GM12872 (cell line): ENCODE measurements at regions not wholly inside any gene's neighbourhood (a gene's known extent, or its start where the extent isn't known, plus 50 kb on each side); places are given as distances from the start of the nearest gene placed in this dataset.

Source experiments
- TF ChIP-seq, protein P1 (sequence below): IDR thresholded peaks from 3 replicates; pipeline ENCODE4 v1.5.1; 2011; ENCODE audit warnings: low read depth, mild to moderate bottlenecking, low read length, moderate library complexity; ENCODE audit not compliant: insufficient read depth

DNA sequence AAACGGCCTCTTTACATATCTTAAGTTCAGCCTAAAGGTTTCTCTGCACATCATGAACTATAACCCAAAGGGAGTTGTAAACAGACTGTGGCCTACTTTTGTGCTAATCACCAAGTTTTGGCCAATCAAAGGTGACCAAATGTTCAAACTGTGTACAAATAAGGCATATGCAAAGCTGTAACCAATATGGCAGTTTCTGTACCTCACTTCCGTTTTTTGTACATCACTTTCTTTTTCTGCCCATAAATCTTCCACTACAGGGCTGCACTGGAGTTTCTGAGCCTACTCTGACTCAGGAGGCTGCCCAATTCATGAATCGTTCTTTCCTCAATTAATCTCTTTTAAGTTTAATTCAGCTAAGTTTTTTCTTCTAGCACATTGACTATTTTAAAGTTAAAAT lies 318.7 kb downstream of the SLC7A11 start:
- TF ChIP-seq, protein P1, sequence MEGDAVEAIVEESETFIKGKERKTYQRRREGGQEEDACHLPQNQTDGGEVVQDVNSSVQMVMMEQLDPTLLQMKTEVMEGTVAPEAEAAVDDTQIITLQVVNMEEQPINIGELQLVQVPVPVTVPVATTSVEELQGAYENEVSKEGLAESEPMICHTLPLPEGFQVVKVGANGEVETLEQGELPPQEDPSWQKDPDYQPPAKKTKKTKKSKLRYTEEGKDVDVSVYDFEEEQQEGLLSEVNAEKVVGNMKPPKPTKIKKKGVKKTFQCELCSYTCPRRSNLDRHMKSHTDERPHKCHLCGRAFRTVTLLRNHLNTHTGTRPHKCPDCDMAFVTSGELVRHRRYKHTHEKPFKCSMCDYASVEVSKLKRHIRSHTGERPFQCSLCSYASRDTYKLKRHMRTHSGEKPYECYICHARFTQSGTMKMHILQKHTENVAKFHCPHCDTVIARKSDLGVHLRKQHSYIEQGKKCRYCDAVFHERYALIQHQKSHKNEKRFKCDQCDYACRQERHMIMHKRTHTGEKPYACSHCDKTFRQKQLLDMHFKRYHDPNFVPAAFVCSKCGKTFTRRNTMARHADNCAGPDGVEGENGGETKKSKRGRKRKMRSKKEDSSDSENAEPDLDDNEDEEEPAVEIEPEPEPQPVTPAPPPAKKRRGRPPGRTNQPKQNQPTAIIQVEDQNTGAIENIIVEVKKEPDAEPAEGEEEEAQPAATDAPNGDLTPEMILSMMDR: no peak

DNA sequence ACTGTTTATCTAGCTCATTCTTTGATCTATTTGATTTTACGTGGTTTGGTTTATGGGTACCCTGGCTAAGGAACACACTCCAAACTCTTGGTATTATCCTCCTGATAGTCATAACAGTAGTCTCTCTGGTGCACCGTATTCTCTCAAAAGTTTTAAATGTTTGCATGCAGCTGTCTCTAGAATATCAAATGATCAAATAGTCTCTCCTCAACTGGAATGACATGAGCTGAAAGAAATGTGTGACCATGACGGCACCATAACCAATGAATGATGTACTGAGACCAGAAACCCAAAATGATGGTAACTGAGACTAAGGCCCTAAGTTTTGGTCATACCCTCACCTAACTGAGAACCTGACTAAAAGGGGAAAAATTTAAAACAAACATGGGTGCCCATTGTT lies 319.4 kb downstream of the SLC7A11 start:
- TF ChIP-seq, protein P1: no peak

DNA sequence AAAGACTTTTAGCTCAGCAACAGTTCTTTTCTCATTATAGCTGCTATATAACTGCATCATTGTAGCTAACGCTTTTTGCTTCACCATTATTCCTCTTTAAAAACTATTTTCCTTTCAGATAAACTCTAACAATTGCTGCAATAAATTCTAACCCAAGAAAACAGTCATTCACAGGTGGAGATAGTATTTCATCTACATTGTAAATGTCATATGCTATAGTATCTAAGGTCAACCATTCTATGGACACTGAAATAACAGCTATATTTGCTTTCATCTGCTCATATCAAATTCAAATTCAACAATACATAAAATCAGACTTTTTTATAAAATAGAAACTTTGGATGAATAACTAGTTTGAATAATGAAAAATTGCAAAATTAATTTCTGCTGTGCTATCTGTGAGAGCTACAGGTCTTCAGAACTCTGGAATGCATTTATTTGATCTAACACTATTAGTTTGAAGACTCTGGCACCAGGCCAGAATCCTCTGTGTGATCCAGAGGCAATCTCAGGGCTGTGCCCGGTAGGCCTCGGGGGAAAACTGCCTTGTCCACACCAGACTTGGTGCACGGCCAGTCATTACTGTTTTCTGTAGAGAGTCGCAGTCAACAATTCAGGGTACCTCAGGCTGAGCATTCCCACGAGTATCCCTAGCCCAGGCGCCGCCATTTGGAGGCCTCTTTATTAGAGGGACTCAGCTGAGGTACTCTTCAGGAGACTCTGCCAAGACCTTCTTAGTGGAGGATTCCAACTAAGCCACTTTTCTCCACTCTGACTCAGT lies 332.4 kb downstream of the SLC7A11 start:
- TF ChIP-seq, protein P1: no peak

DNA sequence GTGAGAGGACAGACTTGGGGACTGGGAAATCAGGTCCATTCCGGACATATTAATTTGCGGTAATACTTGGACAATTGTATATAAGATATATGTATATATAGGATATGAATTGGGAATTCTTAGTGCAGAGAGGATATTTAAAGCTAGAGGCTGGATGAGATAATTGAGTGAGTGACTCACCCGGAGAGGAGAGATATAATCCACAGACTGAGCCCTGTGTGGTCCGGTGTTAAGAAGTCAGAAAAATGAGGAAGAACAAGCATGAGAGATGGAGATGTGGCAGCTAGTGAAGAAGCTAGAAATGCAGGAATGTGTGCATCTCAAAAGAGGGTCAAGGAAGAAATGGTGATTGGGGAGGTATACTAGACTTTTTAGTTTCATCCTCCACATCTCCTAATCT lies 336.2 kb downstream of the SLC7A11 start:
- TF ChIP-seq, protein P1: no peak

DNA sequence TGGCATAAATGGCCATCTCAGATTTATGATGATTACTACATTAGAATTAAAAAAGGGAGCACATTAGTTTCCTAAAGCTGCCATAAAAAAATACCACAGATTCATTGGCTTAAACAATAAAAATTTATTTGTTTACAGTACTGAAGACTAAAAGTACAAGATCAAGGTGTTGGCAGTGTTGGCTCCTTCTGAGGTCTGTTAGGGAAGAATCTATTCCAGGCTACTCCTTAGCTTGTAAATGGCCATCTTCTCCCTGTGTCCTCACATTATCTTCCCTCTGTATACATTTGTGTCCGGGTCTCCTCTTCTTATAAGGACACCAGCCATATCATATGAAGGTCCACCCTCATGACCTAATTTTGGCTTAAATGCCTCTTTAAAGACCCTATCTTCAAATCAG lies 341.0 kb downstream of the SLC7A11 start:
- TF ChIP-seq, protein P1: no peak

DNA sequence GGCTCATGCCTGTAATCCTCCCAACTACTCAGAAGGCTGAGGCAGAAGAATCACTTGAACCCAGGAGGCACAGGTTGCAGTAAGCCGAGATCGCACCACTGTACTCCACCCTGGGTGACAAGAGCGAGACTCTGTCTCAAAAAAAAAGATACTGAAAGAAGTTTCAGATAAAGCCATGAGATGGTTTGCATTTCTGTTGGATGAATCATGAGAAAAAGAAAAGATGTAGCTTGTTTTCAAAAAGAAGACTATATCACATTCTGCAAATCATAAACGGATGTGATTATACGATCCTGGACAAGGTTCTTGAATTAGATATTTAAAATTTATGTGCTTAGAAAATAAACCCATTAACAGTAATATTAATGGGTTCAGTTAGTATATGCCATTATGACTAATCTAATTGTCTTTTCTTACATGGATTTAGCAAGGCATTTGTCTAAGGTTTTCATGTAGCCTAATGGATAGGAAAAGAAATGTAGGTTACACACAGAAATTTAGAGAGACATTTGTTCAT lies 345.9 kb downstream of the SLC7A11 start:
- TF ChIP-seq, protein P1: no peak

DNA sequence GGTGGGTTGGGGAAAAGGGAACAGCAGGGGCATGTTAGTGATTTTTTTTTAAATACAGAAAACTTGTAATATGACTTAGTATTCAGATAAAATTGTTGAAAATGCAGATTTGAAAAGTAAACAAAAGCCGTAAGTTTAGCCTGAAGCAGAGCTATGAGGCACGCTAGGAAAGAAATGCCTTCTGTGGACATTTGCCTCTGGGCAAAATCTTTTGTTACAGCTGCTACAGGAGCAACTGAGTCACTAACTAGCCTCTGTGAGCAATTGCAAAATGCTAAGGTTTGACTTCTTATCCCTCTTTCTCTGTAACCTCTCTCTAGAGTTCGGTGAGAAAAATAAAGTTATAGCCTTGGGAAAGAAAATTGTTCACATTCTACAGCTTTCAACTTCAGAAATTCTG lies 350.0 kb downstream of the SLC7A11 start:
- TF ChIP-seq, protein P1: no peak
